ENCODE measurements at regions not wholly inside any gene's neighbourhood (a gene's known extent, or its start where the extent isn't known, plus 50 kb on each side); places are given as distances from the start of the nearest gene placed in this dataset.
A peak's percentile ranks its signal among the peaks of the same experiment; 100 is the strongest.

- Histone ChIP-seq H4K20me1 (ENCODE audit: insufficient read depth, poor library complexity, severe bottlenecking) (no peaks in the 10 kb centered on the region), H3K36me3 (replicated peaks; ENCODE audit: insufficient read depth, low read depth) (no peaks in the 10 kb centered on the region), H3K4me2 (no peak overlapping the region), H3K27me3 (no peaks in the 10 kb centered on the region), H3K4me3 (no peak overlapping the region), H3K9me3 (ENCODE audit: low read depth) (no peaks in the 10 kb centered on the region), H3K27ac (no peak overlapping the region), H3K4me1 (ENCODE audit: insufficient read depth) (peaks cover 4% of the 10 kb centered on the region), H3K79me2 (no peaks in the 10 kb centered on the region), H3K9me2 (replicated peaks; ENCODE audit: insufficient read depth) (no peaks in the 10 kb centered on the region), H2AFZ (no peak overlapping the region)
- DNase-seq (ENCODE audit: low spot score) = peak; percentile 22
- TF ChIP-seq CTCF (IDR thresholded peaks at IDR 0.05; ENCODE audit: poor library complexity) (no peak), EZH2phosphoT487 (IDR thresholded peaks at IDR 0.05; ENCODE audit: low read depth, severe bottlenecking, unreplicated experiment) (no peak), EZH2 (IDR thresholded peaks at IDR 0.05; ENCODE audit: borderline replicate concordance) (no peak)
- WGBS (ENCODE audit: low lambda C conversion rate, missing lambda C conversion rate) = 73% methylated on average over 3 of the region's 3 CpGs
Observed at GRCh38 chr10:128377988-128378387, 251.8 kb upstream of the MKI67 start.

GRCh38 chr10:128380946-128381345, 254.7 kb upstream of the MKI67 start:
- no peaks in the 10 kb centered on the region for H4K20me1 ChIP-seq (ENCODE audit: insufficient read depth, poor library complexity, severe bottlenecking)
- WGBS (ENCODE audit: low lambda C conversion rate, missing lambda C conversion rate) = 79% methylated on average over 4 of the region's 4 CpGs
- no peaks in the 10 kb centered on the region for H3K9me2 ChIP-seq (replicated peaks; ENCODE audit: insufficient read depth)

GRCh38 chr10:128382225-128382624, 256.0 kb upstream of the MKI67 start:
- Histone ChIP-seq H3K9me2 (replicated peaks; ENCODE audit: insufficient read depth) (no peaks in the 10 kb centered on the region), H3K9me3 (ENCODE audit: low read depth) (no peaks in the 10 kb centered on the region), H3K36me3 (replicated peaks; ENCODE audit: insufficient read depth, low read depth) (no peaks in the 10 kb centered on the region), H2AFZ (no peak overlapping the region), H3K79me2 (no peaks in the 10 kb centered on the region), H3K4me3 (no peak overlapping the region), H3K4me2 (no peak overlapping the region), H3K4me1 (ENCODE audit: insufficient read depth) (peaks cover 4% of the 10 kb centered on the region), H4K20me1 (ENCODE audit: insufficient read depth, poor library complexity, severe bottlenecking) (no peaks in the 10 kb centered on the region), H3K27me3 (no peaks in the 10 kb centered on the region), H3K27ac (no peak overlapping the region)
- TF ChIP-seq CTCF (IDR thresholded peaks at IDR 0.05; ENCODE audit: poor library complexity) = no peak
- no peak for TF ChIP-seq EZH2phosphoT487 (IDR thresholded peaks at IDR 0.05; ENCODE audit: low read depth, severe bottlenecking, unreplicated experiment)
- no peak for TF ChIP-seq EZH2 (IDR thresholded peaks at IDR 0.05; ENCODE audit: borderline replicate concordance)
- 86% methylated on average over 3 of the region's 3 CpGs for WGBS (ENCODE audit: low lambda C conversion rate, missing lambda C conversion rate)
- no peak for DNase-seq (ENCODE audit: low spot score)

More at GRCh38 chr10:128380946-128381345, 254.7 kb upstream of the MKI67 start:
- Histone ChIP-seq H3K79me2 (no peaks in the 10 kb centered on the region), H3K4me3 (no peak overlapping the region), H2AFZ (no peak overlapping the region), H3K27me3 (no peaks in the 10 kb centered on the region), H3K9me3 (ENCODE audit: low read depth) (no peaks in the 10 kb centered on the region), H3K4me1 (ENCODE audit: insufficient read depth) (peaks cover 4% of the 10 kb centered on the region), H3K36me3 (replicated peaks; ENCODE audit: insufficient read depth, low read depth) (no peaks in the 10 kb centered on the region), H3K27ac (no peak overlapping the region), H3K4me2 (no peak overlapping the region)
- DNase-seq (ENCODE audit: low spot score) = no peak
- TF ChIP-seq EZH2phosphoT487 (IDR thresholded peaks at IDR 0.05; ENCODE audit: low read depth, severe bottlenecking, unreplicated experiment) (no peak), EZH2 (IDR thresholded peaks at IDR 0.05; ENCODE audit: borderline replicate concordance) (no peak), CTCF (IDR thresholded peaks at IDR 0.05; ENCODE audit: poor library complexity) (no peak)

- Histone ChIP-seq H3K4me1 (ENCODE audit: insufficient read depth) (no peaks in the 10 kb centered on the region), H3K4me2 (no peak overlapping the region), H3K4me3 (no peak overlapping the region), H3K79me2 (no peaks in the 10 kb centered on the region), H3K9me3 (ENCODE audit: low read depth) (no peaks in the 10 kb centered on the region), H4K20me1 (ENCODE audit: insufficient read depth, poor library complexity, severe bottlenecking) (no peaks in the 10 kb centered on the region), H3K27me3 (peaks cover 4% of the 10 kb centered on the region), H3K9me2 (replicated peaks; ENCODE audit: insufficient read depth) (no peaks in the 10 kb centered on the region), H3K36me3 (replicated peaks; ENCODE audit: insufficient read depth, low read depth) (no peaks in the 10 kb centered on the region), H3K27ac (no peak overlapping the region), H2AFZ (no peak overlapping the region)
- 96% methylated on average over 10 of the region's 10 CpGs for WGBS (ENCODE audit: low lambda C conversion rate, missing lambda C conversion rate)
- DNase-seq (ENCODE audit: low spot score) = no peak
- TF ChIP-seq EZH2 (IDR thresholded peaks at IDR 0.05; ENCODE audit: borderline replicate concordance) (no peak), EZH2phosphoT487 (IDR thresholded peaks at IDR 0.05; ENCODE audit: low read depth, severe bottlenecking, unreplicated experiment) (no peak), CTCF (IDR thresholded peaks at IDR 0.05; ENCODE audit: poor library complexity) (no peak)
Observed at GRCh38 chr10:128384831-128385230, 258.6 kb upstream of the MKI67 start.
